Activated CD4-positive, alpha-beta memory T cell treated with anti-CD3 and anti-CD28 coated beads, Interleukin-2, amount 10 ng/mL, durations not matched to agents 7 days and 5 days (primary cell): ENCODE measurements at regions not wholly inside any gene's neighbourhood (a gene's known extent, or its start where the extent isn't known, plus 50 kb on each side); places are given as distances from the start of the nearest gene placed in this dataset.
"Not testable (repeated sequence)": the region's sequence is repeated elsewhere in the genome, so short reads cannot be mapped to it uniquely, and the experiment has no call there.

Experiments
- CTCF ChIA-PET: fragments of 350-600 bp; sonication (Branson Sonifier 250); formaldehyde crosslinking; loops from one replicate; lab custom pipeline; 2021; ENCODE audit warnings: antibody characterized with exemption, inconsistent platforms; lab: Charles Lee
- POLR2A ChIA-PET: fragments of 350-600 bp; sonication (Branson Sonifier 250); formaldehyde crosslinking; loops from one replicate; lab custom pipeline; 2021; ENCODE audit warnings: antibody characterized with exemption; lab: Charles Lee
- DNase-seq: peaks from one replicate; pipeline ENCODE4 v3.0.0-alpha.2; 2020
- H3K27ac Mint-ChIP-seq: one replicate; pipeline ENCODE4 v1.8.0; 2021; ENCODE audit warnings: mild to moderate bottlenecking, mixed read lengths
- H3K27me3 Mint-ChIP-seq: one replicate; pipeline ENCODE4 v1.8.0; 2021; ENCODE audit warnings: mixed read lengths
- H3K36me3 Mint-ChIP-seq: one replicate; pipeline ENCODE4 v1.8.0; 2021; ENCODE audit warnings: low read depth, mixed read lengths
- H3K4me1 Mint-ChIP-seq: one replicate; pipeline ENCODE4 v1.8.0; 2021; ENCODE audit warnings: mixed read lengths
- H3K4me3 Mint-ChIP-seq: one replicate; pipeline ENCODE4 v1.8.0; 2021; ENCODE audit warnings: mild to moderate bottlenecking, mixed read lengths
- H3K9me3 Mint-ChIP-seq: one replicate; pipeline ENCODE4 v1.8.0; 2021; ENCODE audit warnings: mixed read lengths

DNA sequence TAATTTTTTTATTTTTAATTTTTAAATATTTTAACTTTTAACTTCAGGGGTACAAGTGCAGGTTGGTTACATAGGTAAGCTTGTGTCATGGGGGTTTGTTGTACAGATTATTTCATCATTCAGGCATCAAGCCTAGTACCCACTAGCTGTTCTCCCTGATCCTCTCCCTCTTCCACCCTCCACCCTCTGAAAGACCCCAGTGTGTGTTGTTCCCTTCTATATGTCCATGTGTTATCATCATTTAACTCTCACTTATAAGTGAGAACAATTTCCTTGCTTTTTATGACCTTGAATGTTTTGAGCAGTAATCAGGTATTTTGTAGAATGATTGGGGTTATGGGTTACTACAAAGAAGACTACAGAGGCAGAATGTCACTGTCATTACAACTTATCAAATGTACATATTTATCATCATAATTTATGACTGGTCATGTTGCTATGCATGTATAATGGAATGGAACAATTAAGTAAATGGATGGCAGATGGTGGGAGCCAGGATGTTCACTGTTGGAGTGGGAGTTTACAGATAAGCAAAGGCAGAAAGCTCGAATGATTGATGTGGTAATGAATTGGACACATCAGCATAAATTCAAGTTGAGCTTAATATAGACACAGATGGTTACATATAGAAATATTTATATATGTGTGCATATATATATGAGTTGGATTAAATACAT, 563.8 kb upstream of the ROBO1 start:
- no peak overlapping the region for H3K4me3 Mint-ChIP-seq
- ChIA-PET POLR2A (no interaction called here), CTCF (no interaction called here)
- no peaks in the 10 kb centered on the region for H3K36me3 Mint-ChIP-seq
- H3K4me1 Mint-ChIP-seq = no peaks in the 10 kb centered on the region
- no peak overlapping the region for H3K27ac Mint-ChIP-seq
- no peaks in the 10 kb centered on the region for H3K27me3 Mint-ChIP-seq
- H3K9me3 Mint-ChIP-seq = peaks cover 8% of the 10 kb centered on the region
- DNase-seq = no peak

- H3K36me3 Mint-ChIP-seq, DNase-seq, CTCF ChIA-PET, H3K4me3 Mint-ChIP-seq, POLR2A ChIA-PET, H3K4me1 Mint-ChIP-seq, H3K27me3 Mint-ChIP-seq, H3K27ac Mint-ChIP-seq: not testable (repeated sequence)
- peaks cover 21% of the 10 kb centered on the region for H3K9me3 Mint-ChIP-seq
Measured at GRCh38 chr3:80314541-80314940, 546.7 kb upstream of the ROBO1 start.

GRCh38 chr3:80308637-80309036, 540.8 kb upstream of the ROBO1 start:
- no peak overlapping the region for H3K27ac Mint-ChIP-seq
- no peaks in the 10 kb centered on the region for H3K36me3 Mint-ChIP-seq
- POLR2A ChIA-PET = no interaction called here
- CTCF ChIA-PET = no interaction called here
- H3K4me1 Mint-ChIP-seq = no peaks in the 10 kb centered on the region
- no peak for DNase-seq
- peaks cover 30% of the 10 kb centered on the region for H3K9me3 Mint-ChIP-seq
- H3K27me3 Mint-ChIP-seq = no peaks in the 10 kb centered on the region
- no peak overlapping the region for H3K4me3 Mint-ChIP-seq

DNA sequence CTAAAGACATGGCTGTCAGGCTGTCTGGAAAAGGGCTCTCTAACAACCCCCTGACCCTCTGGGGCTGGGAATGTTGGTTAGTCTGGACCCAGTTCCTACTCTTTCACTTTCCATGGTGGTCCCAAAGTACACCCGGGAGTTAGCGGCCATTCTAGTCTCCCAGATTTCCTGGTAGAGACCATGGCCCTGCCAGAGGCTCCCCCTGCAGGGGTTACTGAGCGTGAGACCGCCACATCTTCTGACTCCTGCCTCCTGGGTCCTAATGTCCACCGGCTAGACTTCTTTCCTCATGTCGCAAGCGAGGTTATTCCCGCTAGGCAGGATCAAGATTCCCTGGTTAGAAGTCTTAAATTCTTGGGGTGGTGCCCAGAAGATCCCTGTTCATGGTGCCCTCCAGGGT, 540.0 kb upstream of the ROBO1 start:
- H3K27ac Mint-ChIP-seq = no peak overlapping the region
- CTCF ChIA-PET = no interaction called here
- POLR2A ChIA-PET = no interaction called here
- no peaks in the 10 kb centered on the region for H3K27me3 Mint-ChIP-seq
- H3K36me3 Mint-ChIP-seq = no peaks in the 10 kb centered on the region
- no peak overlapping the region for H3K4me3 Mint-ChIP-seq
- no peak for DNase-seq
- H3K4me1 Mint-ChIP-seq = no peaks in the 10 kb centered on the region
- H3K9me3 Mint-ChIP-seq = peaks cover 28% of the 10 kb centered on the region

DNA sequence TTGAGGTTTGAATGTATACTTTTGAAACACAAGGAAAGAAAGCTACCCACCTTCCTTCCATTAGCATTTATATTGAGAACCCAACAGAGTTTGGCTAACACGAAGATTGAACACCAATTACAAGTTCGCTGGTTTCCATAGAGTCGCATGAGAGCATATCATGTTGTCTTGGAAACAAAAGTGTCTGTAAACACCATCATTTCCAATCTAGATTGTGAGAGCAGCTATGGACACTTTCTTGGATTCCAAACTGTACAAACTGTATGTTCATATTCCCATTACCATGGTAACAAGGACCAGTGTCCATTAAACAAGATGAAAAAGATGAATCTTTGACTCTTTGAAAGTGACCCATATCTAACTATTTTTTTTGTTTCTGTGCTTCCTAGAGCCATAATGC, 529.9 kb upstream of the ROBO1 start:
- ChIA-PET POLR2A (no interaction called here), CTCF (no interaction called here)
- H3K4me1 Mint-ChIP-seq = no peaks in the 10 kb centered on the region
- H3K4me3 Mint-ChIP-seq = no peak overlapping the region
- H3K27me3 Mint-ChIP-seq = no peaks in the 10 kb centered on the region
- H3K27ac Mint-ChIP-seq = no peak overlapping the region
- peaks cover 10% of the 10 kb centered on the region for H3K9me3 Mint-ChIP-seq
- H3K36me3 Mint-ChIP-seq = no peaks in the 10 kb centered on the region
- DNase-seq = no peak

DNA sequence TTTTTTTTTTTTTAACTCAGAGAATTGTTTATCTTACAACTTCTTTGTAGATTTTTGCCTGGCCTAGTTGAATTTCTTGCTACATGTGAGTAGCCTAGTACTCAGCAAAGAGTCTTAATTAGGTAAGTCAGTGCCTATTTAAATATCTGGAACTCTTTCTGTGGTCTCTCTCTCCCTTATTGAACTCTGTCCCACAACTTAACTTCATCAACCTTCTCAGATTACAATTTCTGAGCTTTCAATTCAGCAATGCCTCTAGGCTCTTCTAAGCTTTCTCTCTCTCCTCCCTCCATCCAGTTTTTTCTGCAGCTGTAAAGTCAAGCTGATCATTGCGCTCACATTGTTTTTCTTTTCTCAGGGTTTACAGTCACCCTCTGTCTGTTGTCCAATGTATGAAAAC, 517.6 kb upstream of the ROBO1 start:
- H3K9me3 Mint-ChIP-seq = peaks cover 13% of the 10 kb centered on the region
- ChIA-PET POLR2A (no interaction called here), CTCF (no interaction called here)
- no peaks in the 10 kb centered on the region for H3K4me1 Mint-ChIP-seq
- no peak overlapping the region for H3K4me3 Mint-ChIP-seq
- no peak for DNase-seq
- no peaks in the 10 kb centered on the region for H3K27me3 Mint-ChIP-seq
- no peak overlapping the region for H3K27ac Mint-ChIP-seq
- no peaks in the 10 kb centered on the region for H3K36me3 Mint-ChIP-seq

DNA sequence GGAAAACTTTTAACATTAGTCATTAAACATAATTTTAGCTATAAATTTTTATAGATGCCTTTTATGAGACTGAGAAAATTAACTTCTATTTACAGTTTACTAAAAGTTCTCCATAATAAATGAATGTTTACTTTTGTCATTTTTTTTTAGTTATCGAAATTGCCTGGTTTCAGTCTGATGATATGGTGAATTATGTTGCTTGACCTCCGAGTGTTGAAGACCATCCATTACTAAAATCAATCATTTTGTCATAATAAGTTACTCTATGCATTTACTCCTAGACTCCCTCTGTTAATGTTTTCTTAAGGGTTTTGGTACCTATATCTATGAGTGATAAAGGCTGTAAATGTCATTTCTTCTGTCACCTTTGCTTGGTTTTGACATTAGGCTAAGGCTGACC, 516.0 kb upstream of the ROBO1 start:
- no peaks in the 10 kb centered on the region for H3K27me3 Mint-ChIP-seq
- no peak overlapping the region for H3K27ac Mint-ChIP-seq
- no peaks in the 10 kb centered on the region for H3K36me3 Mint-ChIP-seq
- DNase-seq = no peak
- peaks cover 16% of the 10 kb centered on the region for H3K9me3 Mint-ChIP-seq
- H3K4me3 Mint-ChIP-seq = no peak overlapping the region
- no peaks in the 10 kb centered on the region for H3K4me1 Mint-ChIP-seq
- ChIA-PET POLR2A (no interaction called here), CTCF (no interaction called here)

GRCh38 chr3:80278056-80278455, 510.3 kb upstream of the ROBO1 start:
- Mint-ChIP-seq H3K9me3 (peaks cover 12% of the 10 kb centered on the region), H3K4me1 (no peaks in the 10 kb centered on the region), H3K36me3 (no peaks in the 10 kb centered on the region), H3K4me3 (no peak overlapping the region), H3K27me3 (no peaks in the 10 kb centered on the region), H3K27ac (no peak overlapping the region)
- no peak for DNase-seq
- ChIA-PET CTCF (no interaction called here), POLR2A (no interaction called here)

DNA sequence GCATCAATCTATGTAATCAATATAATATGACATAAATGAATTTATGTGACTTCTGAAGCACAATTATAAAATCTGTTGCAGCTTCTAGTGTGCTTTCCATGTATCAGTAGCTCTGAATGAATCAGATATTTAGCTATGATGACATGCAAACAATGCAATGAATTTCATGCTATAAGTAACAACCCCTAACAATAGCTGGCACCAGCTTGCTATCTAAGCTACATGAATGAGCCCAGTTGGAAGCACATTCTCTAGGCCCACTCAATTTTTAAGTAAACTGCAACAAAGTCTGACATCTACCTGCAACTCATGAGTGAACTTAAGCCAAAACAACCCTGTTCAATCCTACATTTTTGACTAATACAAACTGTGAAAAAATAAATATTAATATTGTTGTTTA, 507.3 kb upstream of the ROBO1 start:
- Mint-ChIP-seq H3K27ac (no peak overlapping the region), H3K4me3 (no peak overlapping the region), H3K9me3 (peaks cover 6% of the 10 kb centered on the region), H3K36me3 (no peaks in the 10 kb centered on the region), H3K27me3 (no peaks in the 10 kb centered on the region), H3K4me1 (no peaks in the 10 kb centered on the region)
- ChIA-PET POLR2A (no interaction called here), CTCF (no interaction called here)
- DNase-seq = no peak

GRCh38 chr3:80263260-80263659, 495.5 kb upstream of the ROBO1 start:
- ChIA-PET POLR2A (no interaction called here), CTCF (no interaction called here)
- Mint-ChIP-seq H3K36me3 (no peaks in the 10 kb centered on the region), H3K27me3 (no peaks in the 10 kb centered on the region), H3K4me1 (no peaks in the 10 kb centered on the region), H3K4me3 (no peak overlapping the region), H3K9me3 (peaks cover 23% of the 10 kb centered on the region), H3K27ac (no peak overlapping the region)
- no peak for DNase-seq

DNA sequence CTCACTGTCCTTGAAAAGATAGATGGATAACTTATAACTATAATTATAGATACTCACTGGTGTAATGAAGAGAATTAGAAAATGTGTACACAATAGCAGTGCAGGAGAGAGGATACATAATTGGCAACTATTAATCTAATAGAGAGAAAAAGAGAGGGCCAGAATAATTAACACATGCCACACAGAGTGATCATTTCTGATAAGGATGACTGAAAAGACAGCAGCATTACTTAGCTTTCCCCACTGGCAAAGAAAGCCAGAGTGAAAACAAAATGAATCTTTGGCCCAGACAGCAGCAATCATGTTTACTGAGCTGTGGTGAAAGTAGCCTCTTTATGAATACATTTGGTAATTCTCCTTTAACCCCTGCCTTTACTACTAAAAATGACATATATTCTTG, 493.3 kb upstream of the ROBO1 start:
- no peak overlapping the region for H3K4me3 Mint-ChIP-seq
- ChIA-PET CTCF (no interaction called here), POLR2A (no interaction called here)
- H3K27me3 Mint-ChIP-seq = no peaks in the 10 kb centered on the region
- H3K36me3 Mint-ChIP-seq = no peaks in the 10 kb centered on the region
- H3K27ac Mint-ChIP-seq = no peak overlapping the region
- peaks cover 15% of the 10 kb centered on the region for H3K9me3 Mint-ChIP-seq
- DNase-seq = no peak
- H3K4me1 Mint-ChIP-seq = no peaks in the 10 kb centered on the region

- peaks cover 8% of the 10 kb centered on the region for H3K9me3 Mint-ChIP-seq
- H3K4me3 Mint-ChIP-seq = no peak overlapping the region
- H3K27ac Mint-ChIP-seq = no peak overlapping the region
- CTCF ChIA-PET = no interaction called here
- H3K4me1 Mint-ChIP-seq = no peaks in the 10 kb centered on the region
- DNase-seq = no peak
- POLR2A ChIA-PET = no interaction called here
- H3K27me3 Mint-ChIP-seq = no peaks in the 10 kb centered on the region
- H3K36me3 Mint-ChIP-seq = no peaks in the 10 kb centered on the region
Measured at GRCh38 chr3:80259736-80260135, 491.9 kb upstream of the ROBO1 start.

GRCh38 chr3:80252113-80252512, 484.3 kb upstream of the ROBO1 start:
- CTCF ChIA-PET = no interaction called here
- no peak overlapping the region for H3K4me3 Mint-ChIP-seq
- H3K27me3 Mint-ChIP-seq = no peaks in the 10 kb centered on the region
- H3K9me3 Mint-ChIP-seq = peaks cover 27% of the 10 kb centered on the region
- H3K36me3 Mint-ChIP-seq = no peaks in the 10 kb centered on the region
- no peak overlapping the region for H3K27ac Mint-ChIP-seq
- POLR2A ChIA-PET = no interaction called here
- H3K4me1 Mint-ChIP-seq = no peaks in the 10 kb centered on the region
- DNase-seq = no peak

GRCh38 chr3:80247766-80248165, 480.0 kb upstream of the ROBO1 start:
- no peaks in the 10 kb centered on the region for H3K4me1 Mint-ChIP-seq
- no peak for DNase-seq
- H3K4me3 Mint-ChIP-seq = no peak overlapping the region
- no peaks in the 10 kb centered on the region for H3K36me3 Mint-ChIP-seq
- ChIA-PET CTCF (no interaction called here), POLR2A (no interaction called here)
- peaks cover 29% of the 10 kb centered on the region for H3K9me3 Mint-ChIP-seq
- no peaks in the 10 kb centered on the region for H3K27me3 Mint-ChIP-seq
- H3K27ac Mint-ChIP-seq = no peak overlapping the region
